ENCODE measurements at regions not wholly inside any gene's neighbourhood (a gene's known extent, or its start where the extent isn't known, plus 50 kb on each side); places are given as distances from the start of the nearest gene placed in this dataset.

DNA sequence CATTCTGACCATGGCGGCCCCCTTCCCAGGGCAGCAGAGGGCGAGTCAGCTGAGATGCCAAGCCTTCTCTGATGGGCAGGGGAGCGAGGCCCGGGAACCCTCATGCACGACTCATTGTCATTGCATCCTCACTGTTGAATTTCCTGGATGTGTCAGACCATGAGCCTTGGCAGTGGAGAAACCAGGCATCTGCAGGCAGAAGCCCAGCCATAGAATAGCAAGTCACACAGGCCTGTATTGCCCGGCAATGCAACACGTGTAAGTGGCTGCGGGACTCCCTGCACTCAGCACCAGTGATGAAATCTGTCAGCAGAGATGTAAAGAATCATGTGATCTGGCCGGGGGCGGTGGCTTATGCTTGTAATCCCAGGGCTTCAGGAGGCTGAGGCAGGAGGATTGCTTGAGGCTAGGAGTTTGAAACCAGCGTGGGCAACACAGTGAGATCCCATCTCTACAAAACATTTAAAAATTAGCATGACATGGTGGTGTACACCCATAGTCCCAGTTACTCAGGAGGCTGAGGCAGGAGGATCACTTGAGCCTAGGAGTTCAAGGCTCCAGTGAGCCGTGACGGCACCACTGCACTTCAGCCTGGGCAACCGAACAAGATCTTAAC, 199.7 kb downstream of the KATNAL1 start (continued):
- TF ChIP-seq BCL11A (IDR thresholded peaks at IDR 0.05; ENCODE audit: low read depth in 2 of 2, low read length in 2 of 2), result no peak
- no peak for TF ChIP-seq SUZ12 (IDR thresholded peaks at IDR 0.05; ENCODE audit: low read length)
- no peak for TF ChIP-seq BACH1 (IDR thresholded peaks at IDR 0.05; ENCODE audit: low read length)
- TF ChIP-seq, protein P1, sequence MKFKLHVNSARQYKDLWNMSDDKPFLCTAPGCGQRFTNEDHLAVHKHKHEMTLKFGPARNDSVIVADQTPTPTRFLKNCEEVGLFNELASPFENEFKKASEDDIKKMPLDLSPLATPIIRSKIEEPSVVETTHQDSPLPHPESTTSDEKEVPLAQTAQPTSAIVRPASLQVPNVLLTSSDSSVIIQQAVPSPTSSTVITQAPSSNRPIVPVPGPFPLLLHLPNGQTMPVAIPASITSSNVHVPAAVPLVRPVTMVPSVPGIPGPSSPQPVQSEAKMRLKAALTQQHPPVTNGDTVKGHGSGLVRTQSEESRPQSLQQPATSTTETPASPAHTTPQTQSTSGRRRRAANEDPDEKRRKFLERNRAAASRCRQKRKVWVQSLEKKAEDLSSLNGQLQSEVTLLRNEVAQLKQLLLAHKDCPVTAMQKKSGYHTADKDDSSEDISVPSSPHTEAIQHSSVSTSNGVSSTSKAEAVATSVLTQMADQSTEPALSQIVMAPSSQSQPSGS (IDR thresholded peaks at IDR 0.05; ENCODE audit: low read length), result no peak
- TF ChIP-seq SAP30 (IDR thresholded peaks at IDR 0.05; ENCODE audit: insufficient read depth, insufficient replicate concordance, low read length), result no peak
